Type B pancreatic cell (in vitro differentiated cells): ENCODE measurements at regions not wholly inside any gene's neighbourhood (a gene's known extent, or its start where the extent isn't known, plus 50 kb on each side); places are given as distances from the start of the nearest gene placed in this dataset.

Experiments used
- DNase-seq: peaks from one replicate; pipeline ENCODE4 v3.0.0; 2021; ENCODE audit warnings: mixed read lengths; ENCODE audit not compliant: unreplicated experiment; ENCODE audit errors: extremely low spot score
- H3K27ac Mint-ChIP-seq: 2 replicates; pipeline ENCODE4 v1.8.0; 2021; ENCODE audit warnings: mild to moderate bottlenecking, mixed read lengths
- H3K27me3 Mint-ChIP-seq: 2 replicates; pipeline ENCODE4 v1.8.0; 2021; ENCODE audit warnings: mixed read lengths
- H3K36me3 Mint-ChIP-seq: 2 replicates; pipeline ENCODE4 v1.8.0; 2021; ENCODE audit warnings: mixed read lengths
- H3K4me1 Mint-ChIP-seq: one replicate; pipeline ENCODE4 v1.8.0; 2021; ENCODE audit warnings: mixed read lengths; ENCODE audit not compliant: unreplicated experiment
- H3K4me3 Mint-ChIP-seq: 2 replicates; pipeline ENCODE4 v1.8.0; 2021; ENCODE audit warnings: mild to moderate bottlenecking, mixed read lengths
- H3K9me3 Mint-ChIP-seq: 2 replicates; pipeline ENCODE4 v1.8.0; 2021; ENCODE audit warnings: mixed read lengths
- TF ChIP-seq, protein P1 (sequence below): fragments of 200-600 bp; sonication (generic); conservative IDR thresholded peaks from 2 replicates; pipeline ENCODE4 v1.5.0; 2021; ENCODE audit warnings: antibody characterized with exemption, mild to moderate bottlenecking

GRCh38 chr4:165686756-165687155 lies 186.3 kb upstream of the TLL1 start:
- no peak for DNase-seq
- Mint-ChIP-seq H3K4me1 (peaks cover 9% of the 10 kb centered on the region), H3K27me3 (no peaks in the 10 kb centered on the region), H3K36me3 (no peaks in the 10 kb centered on the region), H3K27ac (no peak overlapping the region), H3K4me3 (no peak overlapping the region), H3K9me3 (no peaks in the 10 kb centered on the region)
- TF ChIP-seq, protein P1, sequence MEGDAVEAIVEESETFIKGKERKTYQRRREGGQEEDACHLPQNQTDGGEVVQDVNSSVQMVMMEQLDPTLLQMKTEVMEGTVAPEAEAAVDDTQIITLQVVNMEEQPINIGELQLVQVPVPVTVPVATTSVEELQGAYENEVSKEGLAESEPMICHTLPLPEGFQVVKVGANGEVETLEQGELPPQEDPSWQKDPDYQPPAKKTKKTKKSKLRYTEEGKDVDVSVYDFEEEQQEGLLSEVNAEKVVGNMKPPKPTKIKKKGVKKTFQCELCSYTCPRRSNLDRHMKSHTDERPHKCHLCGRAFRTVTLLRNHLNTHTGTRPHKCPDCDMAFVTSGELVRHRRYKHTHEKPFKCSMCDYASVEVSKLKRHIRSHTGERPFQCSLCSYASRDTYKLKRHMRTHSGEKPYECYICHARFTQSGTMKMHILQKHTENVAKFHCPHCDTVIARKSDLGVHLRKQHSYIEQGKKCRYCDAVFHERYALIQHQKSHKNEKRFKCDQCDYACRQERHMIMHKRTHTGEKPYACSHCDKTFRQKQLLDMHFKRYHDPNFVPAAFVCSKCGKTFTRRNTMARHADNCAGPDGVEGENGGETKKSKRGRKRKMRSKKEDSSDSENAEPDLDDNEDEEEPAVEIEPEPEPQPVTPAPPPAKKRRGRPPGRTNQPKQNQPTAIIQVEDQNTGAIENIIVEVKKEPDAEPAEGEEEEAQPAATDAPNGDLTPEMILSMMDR: no peak

GRCh38 chr4:165689159-165689558 lies 183.9 kb upstream of the TLL1 start:
- H3K36me3 Mint-ChIP-seq: no peaks in the 10 kb centered on the region
- DNase-seq: no peak

DNA sequence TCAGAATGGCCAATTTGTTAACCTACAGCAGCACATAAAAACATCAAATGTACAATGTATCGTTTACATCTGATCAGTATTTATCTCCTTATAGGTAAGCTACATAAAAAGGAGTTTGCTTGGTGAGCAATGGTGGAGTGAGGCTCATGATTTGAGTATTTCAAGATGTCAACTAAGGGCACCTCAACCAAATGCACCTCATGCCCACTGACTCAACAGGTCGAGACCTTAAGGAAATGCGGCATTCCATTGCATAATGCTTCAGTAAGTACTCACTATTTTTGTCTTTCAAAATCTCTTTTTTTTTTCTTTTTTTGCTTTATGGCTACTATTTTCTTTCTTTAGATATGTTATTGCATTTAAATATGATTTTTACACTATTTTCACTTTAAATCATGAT lies 181.0 kb upstream of the TLL1 start:
- DNase-seq: no peak
- Mint-ChIP-seq H3K27me3 (no peaks in the 10 kb centered on the region), H3K36me3 (no peaks in the 10 kb centered on the region), H3K27ac (no peak overlapping the region), H3K9me3 (peaks cover 4% of the 10 kb centered on the region), H3K4me3 (no peak overlapping the region), H3K4me1 (peaks cover 9% of the 10 kb centered on the region)
- TF ChIP-seq, protein P1: no peak

More at GRCh38 chr4:165689159-165689558, 183.9 kb upstream of the TLL1 start:
- Mint-ChIP-seq H3K27ac (no peak overlapping the region), H3K27me3 (no peaks in the 10 kb centered on the region), H3K4me1 (peaks cover 9% of the 10 kb centered on the region), H3K9me3 (peaks cover 4% of the 10 kb centered on the region), H3K4me3 (no peak overlapping the region)
- TF ChIP-seq, protein P1: no peak

DNA sequence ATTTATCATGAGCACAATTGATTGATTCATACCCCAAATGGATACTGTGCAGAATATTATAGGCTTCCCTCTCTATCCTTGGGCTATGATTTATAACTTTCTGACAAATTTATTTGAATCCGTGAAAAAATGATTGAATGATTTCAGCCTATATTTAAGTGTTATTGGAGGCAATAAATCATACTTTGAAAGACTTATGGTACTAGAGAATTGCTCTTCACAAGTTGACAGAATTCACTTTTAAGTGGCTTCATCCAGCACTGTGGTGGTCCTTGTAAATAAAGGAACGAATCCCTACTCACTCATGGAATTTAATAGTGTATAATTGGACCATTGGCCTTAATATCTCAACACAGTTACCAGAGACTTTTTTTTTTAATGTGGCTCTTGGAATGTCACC lies 174.8 kb upstream of the TLL1 start:
- H3K27ac Mint-ChIP-seq: no peak overlapping the region
- no peaks in the 10 kb centered on the region for H3K4me1 Mint-ChIP-seq
- DNase-seq: no peak
- H3K4me3 Mint-ChIP-seq: no peak overlapping the region
- no peaks in the 10 kb centered on the region for H3K36me3 Mint-ChIP-seq
- TF ChIP-seq, protein P1: no peak
- no peaks in the 10 kb centered on the region for H3K9me3 Mint-ChIP-seq
- H3K27me3 Mint-ChIP-seq: no peaks in the 10 kb centered on the region

DNA sequence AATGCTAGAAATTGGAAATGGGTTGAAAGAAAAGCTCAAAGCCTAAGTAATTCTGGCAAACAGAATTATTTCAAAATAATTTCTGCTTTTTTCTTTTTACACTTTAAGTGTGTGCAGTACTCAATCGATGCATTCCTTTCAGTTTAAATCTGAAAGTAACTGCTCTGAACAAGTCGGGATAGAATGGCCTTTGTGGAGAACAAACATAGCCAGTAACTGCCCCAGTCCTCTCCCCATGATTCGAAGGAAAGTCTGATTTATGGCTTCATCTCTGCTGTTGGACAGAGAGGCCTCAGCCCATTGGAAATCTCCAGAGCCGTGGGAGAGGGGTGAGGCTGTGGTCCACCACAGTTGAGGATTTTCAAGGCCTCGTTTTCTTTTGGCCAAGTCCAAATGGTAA lies 174.0 kb upstream of the TLL1 start:
- H3K36me3 Mint-ChIP-seq: no peaks in the 10 kb centered on the region
- TF ChIP-seq, protein P1: no peak
- no peak overlapping the region for H3K4me3 Mint-ChIP-seq
- no peaks in the 10 kb centered on the region for H3K27me3 Mint-ChIP-seq
- no peaks in the 10 kb centered on the region for H3K4me1 Mint-ChIP-seq
- H3K9me3 Mint-ChIP-seq: no peaks in the 10 kb centered on the region
- DNase-seq: no peak
- H3K27ac Mint-ChIP-seq: no peak overlapping the region

DNA sequence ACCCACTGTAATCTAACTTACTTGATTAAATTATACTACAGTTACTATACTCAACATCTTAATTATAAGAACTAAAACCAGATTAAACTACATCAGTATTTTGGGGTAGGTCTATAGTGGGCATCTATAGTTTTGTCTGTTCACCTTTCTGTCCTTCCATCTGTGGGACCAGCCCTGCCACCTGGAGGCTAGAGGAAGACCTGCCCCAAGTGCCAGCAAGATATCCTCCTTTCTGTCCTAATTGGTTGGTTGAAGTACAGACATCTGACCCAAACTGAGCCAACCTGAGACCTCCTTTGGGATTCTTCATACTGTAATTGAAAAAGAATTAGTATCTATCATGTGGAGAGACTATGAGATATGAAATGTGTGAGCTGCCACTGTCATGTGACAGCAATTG lies 172.2 kb upstream of the TLL1 start:
- Mint-ChIP-seq H3K4me1 (no peaks in the 10 kb centered on the region), H3K9me3 (no peaks in the 10 kb centered on the region), H3K36me3 (no peaks in the 10 kb centered on the region), H3K27ac (no peak overlapping the region), H3K4me3 (no peak overlapping the region), H3K27me3 (no peaks in the 10 kb centered on the region)
- no peak for DNase-seq
- TF ChIP-seq, protein P1: peak; percentile 22
